GM21367 (cell line): ENCODE measurements at regions not wholly inside any gene's neighbourhood (a gene's known extent, or its start where the extent isn't known, plus 50 kb on each side); places are given as distances from the start of the nearest gene placed in this dataset.
"Not testable (repeated sequence)": the region's sequence is repeated elsewhere in the genome, so short reads cannot be mapped to it uniquely, and the experiment has no call there.

Source experiments
- ATAC-seq: cut with Tn5 transposase; IDR thresholded peaks from one replicate; pipeline ENCODE4 v1.9.1; 2021; ENCODE audit not compliant: unreplicated experiment

GRCh38 chr18:47729356-47729755, 201.1 kb downstream of the SMAD2 start:
- ATAC-seq: no peak

DNA sequence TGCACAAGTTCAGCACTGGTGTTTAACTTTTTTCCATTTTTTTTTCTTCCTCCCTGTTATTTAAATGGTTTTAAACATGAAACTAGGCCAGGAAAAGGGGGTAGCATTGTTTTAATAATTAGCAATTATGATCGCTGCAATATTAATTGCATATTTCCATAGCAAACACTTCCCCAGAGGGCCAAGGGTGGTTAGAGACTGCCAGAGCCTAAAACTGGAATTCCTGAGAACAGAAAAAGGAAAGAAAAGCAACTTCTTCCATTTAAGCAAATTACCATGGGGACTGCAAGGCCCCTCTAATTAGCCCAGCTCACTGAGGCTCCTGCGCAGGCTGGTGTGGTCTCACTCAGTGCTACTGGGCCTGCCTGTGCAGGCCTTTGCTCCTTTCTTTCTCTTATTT, 201.5 kb downstream of the SMAD2 start:
- no peak for ATAC-seq

GRCh38 chr18:47727409-47727808, 203.1 kb downstream of the SMAD2 start:
- ATAC-seq: no peak

DNA sequence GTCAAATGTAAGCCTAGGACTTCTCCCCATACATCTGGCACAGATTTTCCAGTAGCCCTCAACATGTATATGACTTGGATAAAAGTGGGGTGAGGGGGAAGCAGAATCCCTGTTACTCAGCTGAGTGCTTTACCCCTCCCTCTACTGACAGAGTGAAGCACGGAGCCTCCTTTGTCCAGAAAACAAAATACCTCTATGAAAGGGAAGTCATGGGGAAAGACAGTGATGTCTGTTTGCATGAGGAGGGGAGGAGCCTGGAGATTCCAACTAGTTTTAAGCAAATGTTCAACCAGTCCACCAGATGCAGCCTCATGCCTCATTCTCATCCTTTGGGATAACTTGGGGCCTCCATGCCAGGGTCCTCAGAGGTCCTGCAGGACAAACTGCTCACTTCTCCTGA, 203.9 kb downstream of the SMAD2 start:
- no peak for ATAC-seq

DNA sequence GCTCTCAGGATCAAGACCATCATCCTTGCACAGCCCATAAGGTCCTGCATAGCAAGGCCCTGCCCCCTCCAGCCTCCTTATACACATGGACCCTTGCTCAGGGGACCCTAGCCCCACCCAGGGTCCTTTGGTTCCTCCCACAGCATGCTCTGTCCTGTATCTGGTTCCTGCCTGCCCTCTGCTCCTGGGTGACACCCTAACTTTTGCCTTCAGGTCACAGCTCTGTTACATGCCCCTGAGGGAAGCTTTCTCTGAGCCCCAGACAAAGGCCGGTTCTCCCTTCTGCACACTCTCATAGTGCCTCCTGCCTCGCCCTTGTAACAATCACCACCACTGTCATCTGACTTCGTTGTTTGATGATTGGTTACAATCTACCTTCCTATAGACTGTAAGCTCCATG, 204.8 kb downstream of the SMAD2 start:
- no peak for ATAC-seq

DNA sequence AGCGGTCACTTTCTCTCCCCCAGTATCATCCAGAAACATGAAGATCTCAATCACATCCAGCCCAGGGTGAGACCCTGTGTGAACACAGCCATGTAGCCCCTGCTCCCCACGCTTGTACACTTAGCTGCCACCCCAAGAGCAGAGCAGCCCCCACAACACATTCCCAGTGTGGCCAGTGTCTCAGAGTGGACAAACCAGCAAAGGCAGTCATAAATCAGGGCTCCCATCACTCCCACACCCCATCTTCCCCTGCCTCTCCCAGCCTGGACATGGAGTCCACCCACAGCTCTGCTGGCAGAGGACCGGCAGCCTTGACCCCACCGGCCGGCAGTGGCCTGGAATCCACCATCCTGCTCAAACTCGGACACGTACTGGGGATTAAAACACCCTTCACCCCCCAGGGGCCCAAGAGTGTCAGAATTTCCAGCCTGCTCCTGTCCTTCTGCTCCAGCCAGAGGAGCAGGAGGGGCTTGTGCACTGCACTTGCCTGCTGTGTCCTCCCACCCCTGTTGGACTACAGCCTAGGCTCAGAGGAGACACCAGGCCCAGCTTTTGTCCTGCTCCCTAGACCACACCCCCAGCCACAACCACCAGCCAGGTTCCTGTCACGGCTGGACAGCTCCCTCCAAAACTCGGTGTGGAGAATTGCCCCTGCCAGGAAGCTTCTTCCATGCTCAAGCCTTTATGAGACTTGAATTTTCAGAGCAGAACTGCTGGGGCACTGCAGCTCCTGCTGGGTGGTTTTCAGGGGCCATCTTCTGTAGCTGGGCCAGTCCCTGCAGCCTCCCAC, 206.1 kb downstream of the SMAD2 start:
- no peak for ATAC-seq

- no peak for ATAC-seq
These were observed 208.6 kb downstream of the SMAD2 start for GRCh38 chr18:47721876-47722275.

GRCh38 chr18:47720741-47721140, 209.7 kb downstream of the SMAD2 start:
- ATAC-seq: no peak

GRCh38 chr18:47719096-47719780, 211.2 kb downstream of the SMAD2 start:
- ATAC-seq: no peak

DNA sequence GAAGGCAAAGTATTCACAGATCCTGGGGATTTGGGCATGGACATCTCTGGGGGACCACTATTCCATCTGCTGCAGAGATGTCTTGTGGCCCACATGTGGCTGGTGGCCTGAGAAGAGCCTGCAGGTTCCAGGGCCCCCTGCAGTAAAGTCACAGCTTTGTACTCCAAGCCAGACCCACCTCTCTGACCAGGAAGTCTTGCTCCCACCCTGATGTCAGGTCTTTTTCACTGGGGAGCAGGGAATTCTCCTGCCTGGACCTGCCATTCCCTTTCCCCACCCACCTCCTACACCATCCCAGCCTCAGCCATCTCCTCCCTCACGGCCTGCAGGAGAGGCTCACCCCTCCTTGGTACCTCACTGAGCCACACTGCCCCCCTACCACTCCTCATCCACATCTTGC, 211.8 kb downstream of the SMAD2 start:
- ATAC-seq: no peak

DNA sequence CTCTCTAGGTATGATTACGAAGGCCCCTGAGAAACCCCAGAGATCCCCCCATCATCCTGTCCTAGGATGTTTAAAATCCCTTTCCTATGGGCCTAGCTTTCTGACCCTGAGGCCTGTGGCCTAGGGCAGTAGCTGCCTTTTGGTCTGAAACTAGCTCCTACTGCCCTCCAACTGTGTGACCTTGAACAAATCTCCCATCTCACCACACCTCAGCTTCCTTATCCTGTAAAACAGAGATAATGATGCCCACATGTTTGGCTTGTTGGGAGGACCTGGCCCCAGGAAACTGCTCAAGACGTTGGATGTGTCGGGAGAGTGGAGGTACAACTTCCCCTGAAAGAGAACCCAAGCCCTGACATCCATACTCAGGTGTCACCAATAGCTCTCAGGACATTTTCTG, 213.2 kb downstream of the SMAD2 start:
- no peak for ATAC-seq

DNA sequence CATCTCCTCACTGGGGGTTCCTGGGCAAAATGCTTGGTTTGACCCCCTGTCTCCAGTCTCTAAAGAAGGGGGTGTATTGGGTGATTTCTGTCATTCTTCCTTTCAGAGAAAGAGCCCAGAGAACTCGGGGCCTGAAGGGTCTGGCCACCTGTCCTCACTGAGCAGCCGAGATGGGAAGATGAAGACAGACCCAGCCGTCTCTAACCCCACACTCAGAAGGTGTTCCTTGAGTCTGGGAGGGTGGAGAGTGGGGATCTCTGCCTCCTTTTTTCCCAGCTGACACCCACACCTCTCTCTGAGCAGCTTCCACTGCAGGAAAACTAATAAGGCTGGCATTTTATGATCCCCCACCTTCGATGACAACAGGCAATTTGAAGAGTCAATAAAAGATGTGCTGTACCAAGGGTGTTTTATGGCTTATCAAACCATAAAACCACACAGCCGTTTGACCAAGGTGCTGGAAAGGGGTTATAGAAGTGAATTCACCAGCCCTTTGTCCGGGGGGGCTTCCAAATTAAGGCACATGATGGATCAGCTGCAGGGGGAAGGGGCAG, 213.8 kb downstream of the SMAD2 start:
- no peak for ATAC-seq

DNA sequence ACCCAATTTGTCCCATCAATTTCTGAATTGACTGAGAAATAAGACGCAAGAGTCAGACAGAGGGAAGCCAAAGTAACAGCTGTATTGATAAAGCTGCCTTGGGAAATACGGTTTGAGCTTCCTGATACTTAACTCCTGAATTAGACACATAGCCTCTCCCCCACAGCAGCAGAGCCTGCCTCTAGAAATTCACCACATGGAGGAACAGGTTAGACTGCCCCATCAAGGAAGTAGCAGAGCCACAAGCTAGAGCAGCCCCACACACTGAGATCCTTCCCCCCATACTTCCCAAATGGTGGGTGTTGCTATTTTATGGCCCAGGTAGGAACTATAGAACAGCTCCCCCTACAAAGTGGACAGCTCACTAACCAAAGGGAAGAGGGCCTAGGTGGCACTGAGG, 220.0 kb downstream of the SMAD2 start:
- ATAC-seq: no peak

DNA sequence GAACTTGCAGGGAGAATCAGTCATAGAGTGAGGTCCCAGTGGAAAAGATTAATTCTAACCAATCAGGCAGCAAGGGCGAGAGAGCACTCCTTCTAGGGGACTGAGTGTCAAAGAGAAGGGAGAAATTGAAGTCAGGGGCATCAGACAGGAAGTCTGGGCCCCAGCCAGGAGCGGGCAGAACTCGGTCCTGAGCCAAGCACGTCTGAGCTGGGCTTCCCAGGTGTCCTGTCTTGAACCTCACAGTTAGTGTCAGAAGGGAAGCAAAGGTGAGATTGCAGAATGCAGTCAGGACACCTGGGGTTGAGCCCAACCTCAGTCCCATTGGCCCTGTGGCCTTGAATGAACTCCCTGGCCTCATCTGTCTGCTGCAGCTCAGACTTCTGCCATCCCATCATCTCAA, 220.9 kb downstream of the SMAD2 start:
- no peak for ATAC-seq

- ATAC-seq: no peak
These were observed 222.3 kb downstream of the SMAD2 start for GRCh38 chr18:47708206-47708605.

DNA sequence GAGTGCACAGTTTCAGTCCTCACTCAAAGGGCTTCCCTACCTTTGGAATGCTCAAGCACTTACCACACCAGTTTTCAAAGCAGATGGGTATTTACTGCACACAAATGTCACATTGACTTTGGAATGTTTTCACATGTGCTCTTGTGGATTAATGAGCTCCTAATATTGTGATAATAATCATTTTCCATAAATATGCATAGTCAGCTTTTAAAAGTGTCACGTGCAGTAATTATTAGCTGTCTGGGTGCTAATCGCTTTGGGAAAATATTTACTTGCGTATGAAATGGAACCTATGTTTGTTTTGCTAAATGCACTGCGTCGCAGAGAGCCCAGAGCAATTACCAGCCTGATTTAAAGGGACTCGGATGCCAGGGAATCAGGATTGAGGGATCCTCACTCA, 229.3 kb downstream of the SMAD2 start:
- ATAC-seq: no peak

DNA sequence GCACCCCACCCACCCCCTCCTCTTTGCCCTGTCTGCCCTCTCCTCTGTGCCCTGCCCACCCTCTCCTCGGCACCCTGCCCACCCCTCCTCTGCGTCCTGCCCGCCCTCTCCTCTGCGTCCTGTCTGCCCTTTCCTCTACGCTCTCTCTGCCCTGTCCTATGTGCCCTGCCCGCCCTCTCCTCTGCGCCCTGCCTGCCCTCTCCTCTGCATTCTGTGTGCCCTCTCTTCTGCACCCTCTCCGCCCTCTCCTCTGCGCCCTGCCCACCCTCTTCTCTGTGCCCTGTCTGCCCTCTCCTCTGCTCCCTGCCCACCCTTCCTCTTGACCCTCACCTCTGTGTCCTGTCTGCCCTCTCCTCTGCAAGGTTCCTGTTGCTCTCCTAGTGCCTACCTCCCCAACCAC, 233.6 kb downstream of the SMAD2 start:
- ATAC-seq: no peak

DNA sequence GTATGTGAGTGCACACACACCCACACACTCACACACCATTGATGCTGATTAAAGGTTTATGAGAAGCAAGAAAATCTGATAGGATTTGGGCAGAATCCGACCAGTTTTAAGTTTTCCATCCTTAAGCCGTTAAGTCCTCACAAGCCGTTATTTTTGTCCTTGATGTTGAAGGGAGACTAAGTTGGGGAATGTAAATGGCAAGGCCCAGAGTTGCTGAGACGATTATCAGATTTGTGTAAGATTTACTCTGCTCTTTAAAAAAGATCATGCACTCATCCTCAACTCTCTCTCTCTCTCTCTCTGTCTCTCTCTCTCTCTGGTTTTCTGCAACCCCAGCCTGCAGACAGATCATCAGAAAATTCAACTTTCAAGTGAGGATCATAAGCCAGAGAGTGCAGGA, 238.8 kb downstream of the SMAD2 start:
- ATAC-seq: no peak

- not testable (repeated sequence) for ATAC-seq
These were observed 239.7 kb downstream of the SMAD2 start for GRCh38 chr18:47690778-47691177.

GRCh38 chr18:47689371-47689770, 241.1 kb downstream of the SMAD2 start:
- no peak for ATAC-seq

- no peak for ATAC-seq
These were observed 243.7 kb downstream of the SMAD2 start for GRCh38 chr18:47686806-47687205.

- no peak for ATAC-seq
These were observed 246.7 kb downstream of the SMAD2 start for GRCh38 chr18:47683774-47684173.
